GM21786 (cell line): ENCODE measurements at regions not wholly inside any gene's neighbourhood (a gene's known extent, or its start where the extent isn't known, plus 50 kb on each side); places are given as distances from the start of the nearest gene placed in this dataset.
"Not testable (repeated sequence)": the region's sequence is repeated elsewhere in the genome, so short reads cannot be mapped to it uniquely, and the experiment has no call there.

Experiments
- ATAC-seq: cut with Tn5 transposase; IDR thresholded peaks from one replicate; pipeline ENCODE4 v1.9.1; 2021; ENCODE audit not compliant: unreplicated experiment

DNA sequence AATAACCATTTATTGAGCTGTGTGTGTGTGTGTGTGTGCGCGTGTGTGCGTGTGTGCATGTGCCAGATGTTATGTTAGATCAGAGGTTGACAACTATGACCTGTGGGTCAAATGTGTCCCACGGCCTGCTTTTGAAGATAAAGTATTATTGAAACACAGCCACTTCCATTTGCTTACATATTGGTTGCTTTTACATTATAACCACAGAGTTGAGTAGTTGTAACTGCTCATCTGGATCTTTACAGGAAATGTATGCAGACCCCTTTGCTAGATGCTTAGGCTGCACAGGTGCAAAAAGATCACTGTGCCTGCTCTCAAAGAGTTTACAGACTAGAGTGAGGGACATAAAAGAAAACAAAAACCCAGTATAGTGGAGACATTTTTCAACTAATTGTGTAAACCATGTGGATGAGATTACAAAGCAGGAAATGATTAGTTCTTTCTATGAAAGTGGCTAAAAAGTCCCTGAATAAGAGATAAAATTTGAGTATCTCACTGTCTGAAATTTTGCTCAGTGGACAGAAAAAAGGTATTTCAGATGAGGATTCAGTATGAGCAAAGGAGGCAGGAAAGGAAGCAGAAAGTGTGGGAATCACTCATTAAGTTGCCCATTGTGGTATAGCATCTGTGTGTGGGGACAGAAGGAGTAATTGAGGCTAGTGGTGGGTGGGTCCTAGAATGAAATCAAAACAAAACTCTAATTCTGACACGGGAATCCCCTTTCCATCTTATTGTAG lies 188.4 kb downstream of the PAH start:
- ATAC-seq: no peak

DNA sequence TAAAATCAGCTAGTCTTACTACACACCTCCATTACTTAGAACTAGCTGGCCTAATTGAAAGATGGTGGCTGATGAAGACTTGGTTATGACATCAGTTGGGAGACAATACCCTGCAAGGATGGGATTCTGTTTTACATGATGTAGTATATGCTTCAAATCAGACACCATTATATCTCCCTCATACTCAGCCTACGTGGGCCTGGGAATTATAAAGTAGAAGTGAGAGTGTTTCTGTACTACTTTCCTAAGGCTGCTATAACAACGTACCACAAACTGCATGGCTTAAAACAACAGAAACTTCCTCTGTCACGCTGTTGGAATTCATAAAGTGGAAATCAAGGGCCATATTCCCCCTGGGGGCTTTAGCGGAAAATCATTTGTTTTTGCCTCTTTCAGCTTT lies 190.4 kb downstream of the PAH start:
- no peak for ATAC-seq

DNA sequence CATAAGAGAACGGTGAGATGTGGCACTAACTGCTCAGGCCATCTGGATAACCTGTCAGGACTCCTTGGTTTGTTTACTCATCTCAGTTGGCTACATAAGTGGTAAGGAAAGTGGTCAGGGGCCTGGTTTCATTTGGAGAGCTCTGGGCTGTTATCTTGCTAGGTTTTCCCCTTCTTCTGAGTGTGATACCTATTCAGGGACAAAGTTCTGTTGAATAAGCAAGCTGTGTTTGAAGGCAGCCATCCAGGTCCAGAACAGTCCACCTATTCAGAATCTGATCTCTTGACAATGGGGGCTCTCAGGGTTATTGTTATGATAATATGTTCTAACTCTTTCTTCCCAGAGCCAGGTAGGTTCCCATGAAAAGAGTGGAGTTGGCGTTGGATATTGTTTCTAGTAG lies 194.9 kb downstream of the PAH start:
- ATAC-seq: no peak

DNA sequence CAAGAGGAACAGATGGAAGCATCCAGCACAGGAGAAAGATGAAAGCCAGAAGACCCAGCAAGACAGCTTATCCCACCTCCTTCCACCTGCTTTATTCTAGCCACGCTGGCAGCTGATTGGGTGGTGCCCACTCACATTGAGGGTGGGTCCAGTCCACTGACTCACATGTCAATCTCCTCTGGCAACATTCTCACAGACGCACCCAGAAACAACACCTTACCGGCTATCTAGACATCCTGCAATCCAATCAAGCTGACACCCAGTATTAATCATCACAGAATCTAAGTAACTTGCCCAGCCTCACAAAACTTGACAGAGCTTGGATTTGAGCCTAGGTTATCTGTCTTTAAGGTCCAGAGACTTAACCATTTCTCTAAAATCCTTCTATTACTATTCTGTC lies 208.9 kb downstream of the PAH start:
- no peak for ATAC-seq

DNA sequence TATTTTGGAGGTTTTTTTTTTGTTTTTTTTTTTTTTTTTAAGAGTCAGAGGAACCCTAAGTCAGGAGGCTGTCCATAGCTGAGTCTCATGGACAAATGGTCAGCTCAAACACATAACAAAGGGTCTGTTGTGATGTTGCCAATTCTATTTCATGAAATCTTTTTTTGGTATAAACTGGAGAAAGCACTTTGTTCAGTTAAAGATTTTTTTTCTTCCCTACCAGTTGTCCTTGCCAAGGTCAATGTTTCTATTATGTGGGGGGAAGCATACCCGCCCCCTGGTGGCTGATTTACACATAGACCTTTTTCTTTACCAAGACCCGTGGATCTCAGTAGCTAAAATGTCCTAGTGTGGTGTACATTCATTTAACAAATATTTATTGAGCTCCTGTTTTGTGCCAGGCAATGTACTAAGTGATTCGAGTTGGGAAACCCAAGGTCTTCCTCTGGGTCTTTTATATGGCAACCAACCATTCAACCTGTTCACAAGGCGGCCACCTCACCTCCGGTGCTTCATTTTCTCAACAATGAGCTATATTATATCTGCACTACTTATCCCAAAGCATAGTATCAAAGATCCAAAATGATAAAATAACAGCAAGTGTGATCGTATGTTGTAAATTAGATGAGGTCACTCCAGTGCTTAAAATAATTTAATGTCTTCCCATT lies 214.5 kb downstream of the PAH start:
- no peak for ATAC-seq

DNA sequence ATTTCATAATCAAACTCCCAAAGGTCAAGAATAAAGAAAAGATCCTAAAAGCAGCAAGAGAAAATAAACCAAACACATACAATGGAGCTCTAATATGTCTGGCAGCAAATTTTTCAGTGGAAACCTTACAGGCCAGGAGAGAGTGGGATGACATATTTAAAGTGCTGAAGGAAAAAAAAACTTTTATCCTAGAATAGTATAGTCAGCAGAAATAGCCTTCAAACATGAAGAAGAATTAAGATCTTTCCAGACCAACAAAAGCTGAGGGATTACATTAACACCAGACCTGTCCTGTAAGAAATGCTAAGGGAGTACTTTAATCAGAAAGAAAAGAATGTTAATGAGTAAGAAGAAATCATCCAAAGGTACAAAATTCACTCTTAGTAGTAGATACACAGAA lies 215.7 kb upstream of the IGF1 start:
- no peak for ATAC-seq

DNA sequence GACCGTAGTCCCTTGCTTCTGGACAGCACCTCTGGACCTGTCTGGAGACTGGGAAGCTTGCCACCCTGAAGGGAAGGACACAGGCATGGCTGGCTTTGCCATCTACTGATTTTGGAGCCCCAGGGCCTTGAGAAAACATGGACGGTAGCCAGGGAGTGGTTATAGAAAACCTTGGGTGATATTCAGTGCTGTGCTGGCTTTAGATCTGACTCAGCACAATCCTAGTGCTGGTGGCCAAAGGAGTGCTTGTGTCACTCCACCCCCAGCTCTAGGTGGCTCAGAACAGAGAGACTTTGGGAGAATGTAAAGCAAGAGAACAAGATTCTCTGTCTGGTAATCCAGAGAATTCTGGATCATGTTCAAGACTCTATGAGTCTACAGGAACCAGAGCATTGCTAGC lies 214.5 kb upstream of the IGF1 start:
- no peak for ATAC-seq

DNA sequence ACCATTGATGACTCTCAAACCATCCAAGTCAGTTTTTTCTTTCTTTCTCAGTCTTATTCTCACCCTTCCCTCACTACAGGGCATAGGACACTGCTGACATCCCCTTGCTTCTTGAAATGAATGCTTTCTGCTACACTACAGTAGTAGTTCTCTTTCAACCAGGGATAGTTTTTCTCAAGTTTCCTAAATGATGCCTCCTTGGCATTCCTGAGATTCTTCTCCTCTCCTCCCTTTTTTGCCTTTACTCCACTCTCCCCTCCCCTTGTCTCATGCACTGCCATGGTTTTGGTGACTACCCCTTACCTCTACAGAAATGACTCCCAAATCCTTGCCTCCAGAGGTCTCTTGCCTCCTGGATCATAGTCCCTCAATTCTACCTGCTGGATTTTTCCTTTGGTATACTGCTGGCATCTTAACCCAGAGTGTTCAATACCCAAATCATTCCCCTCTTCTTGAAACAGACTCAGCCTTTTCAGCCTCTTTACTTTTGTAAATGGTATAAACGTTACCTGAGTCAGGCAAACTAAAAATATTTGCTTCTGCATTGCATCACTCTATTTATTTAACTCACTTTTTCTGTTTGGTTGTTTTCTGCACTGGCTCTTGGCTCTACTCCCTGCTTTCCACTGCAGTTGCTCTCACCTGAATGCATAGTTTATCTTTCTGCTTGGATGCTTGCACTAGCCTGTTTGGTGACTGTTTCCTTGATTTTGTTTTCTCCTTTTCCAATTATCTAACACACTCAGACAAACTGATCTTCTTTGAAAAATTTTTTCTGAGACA lies 211.6 kb upstream of the IGF1 start:
- ATAC-seq: no peak

DNA sequence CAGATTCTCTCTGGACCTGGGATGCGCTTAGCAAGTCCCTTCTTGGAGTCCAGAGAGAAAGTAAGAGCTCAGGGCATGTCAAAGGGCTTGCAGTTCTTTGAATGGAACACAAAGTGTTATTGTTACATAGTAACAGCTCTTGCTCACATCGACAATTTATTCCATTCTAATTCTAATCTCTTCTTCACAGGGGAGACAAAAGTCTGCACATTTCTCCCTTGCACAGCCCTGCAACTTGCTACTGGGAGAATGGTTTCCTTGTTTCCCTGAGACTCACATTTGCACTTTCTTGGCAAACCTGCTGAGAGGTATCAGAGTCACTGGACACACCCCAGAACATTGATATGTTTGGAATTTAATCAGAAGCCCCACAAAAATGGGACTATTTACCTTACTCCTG lies 209.9 kb upstream of the IGF1 start:
- ATAC-seq: no peak

DNA sequence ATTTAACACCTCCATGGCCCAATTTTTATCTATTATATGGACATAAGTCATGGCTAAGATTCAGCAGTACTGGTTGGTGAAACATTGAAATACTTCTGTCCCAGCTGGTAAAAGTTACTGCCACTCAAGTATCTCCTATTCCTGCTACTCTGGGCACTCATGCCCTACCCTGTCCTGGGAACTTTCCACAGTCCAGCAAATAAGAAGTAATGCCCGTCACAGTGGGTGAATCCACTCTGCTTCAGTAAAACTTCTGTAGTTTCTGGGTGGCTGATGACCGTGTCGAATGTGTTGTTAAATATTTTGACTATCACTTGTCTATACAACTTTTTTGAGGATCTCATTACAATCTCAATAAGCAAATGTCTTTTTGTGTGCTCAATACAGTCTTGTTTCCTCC lies 209.3 kb upstream of the IGF1 start:
- no peak for ATAC-seq

DNA sequence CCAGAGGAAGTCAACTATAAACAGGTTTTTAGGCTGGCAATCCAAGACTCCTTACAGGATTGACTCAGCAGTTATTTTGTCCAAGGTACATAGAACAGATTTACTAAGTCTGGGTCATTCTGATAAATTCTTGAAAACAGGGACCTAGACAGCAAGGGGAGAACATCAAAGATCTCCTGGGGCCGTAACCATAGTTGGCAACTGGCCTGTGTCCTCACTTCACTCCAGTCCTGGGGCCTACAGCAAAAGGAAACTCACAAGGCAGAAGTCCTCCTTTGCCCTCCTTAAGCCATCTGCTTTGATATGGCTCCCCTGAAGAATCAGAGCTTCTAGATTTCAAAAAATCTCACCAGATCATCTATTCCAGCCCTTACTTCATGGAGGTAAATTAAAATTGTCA lies 207.2 kb upstream of the IGF1 start:
- ATAC-seq: no peak

DNA sequence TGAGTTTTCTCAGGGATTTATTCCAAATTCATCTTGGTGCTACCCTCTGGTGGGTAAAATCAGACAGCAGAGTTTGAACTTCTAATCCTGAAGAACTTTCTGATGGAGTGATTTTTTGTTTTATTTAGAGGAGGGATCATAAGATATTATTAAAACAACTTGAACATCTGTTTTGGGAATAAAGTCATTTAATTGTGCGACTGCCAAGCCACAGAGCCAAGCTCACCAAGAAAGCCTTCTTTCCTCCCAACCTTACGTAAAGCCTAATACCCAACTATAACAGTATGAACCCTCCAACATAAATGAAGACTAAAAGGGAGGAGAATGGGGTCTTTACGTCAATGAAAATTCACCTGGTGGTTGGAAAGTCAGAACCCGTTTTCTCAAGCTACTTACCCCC lies 205.5 kb upstream of the IGF1 start:
- ATAC-seq: no peak

DNA sequence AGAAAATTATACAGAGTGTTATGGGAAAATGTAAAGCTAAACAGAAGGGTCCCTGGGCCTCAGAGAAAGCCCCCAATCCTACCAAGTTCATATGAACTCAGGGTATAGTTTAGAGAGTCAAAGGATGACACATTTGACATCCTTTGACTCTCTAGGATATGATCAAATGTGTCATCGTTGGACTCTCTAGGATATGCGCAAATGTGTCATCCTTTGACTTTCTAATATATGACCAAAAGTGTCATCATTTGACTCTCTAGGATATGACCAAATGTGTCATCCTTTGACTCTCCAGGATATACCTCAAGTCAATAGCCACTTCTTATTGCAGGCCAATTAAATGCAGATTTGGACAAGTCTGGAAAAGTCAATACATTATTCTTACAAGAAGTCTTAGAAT lies 204.8 kb upstream of the IGF1 start:
- no peak for ATAC-seq

DNA sequence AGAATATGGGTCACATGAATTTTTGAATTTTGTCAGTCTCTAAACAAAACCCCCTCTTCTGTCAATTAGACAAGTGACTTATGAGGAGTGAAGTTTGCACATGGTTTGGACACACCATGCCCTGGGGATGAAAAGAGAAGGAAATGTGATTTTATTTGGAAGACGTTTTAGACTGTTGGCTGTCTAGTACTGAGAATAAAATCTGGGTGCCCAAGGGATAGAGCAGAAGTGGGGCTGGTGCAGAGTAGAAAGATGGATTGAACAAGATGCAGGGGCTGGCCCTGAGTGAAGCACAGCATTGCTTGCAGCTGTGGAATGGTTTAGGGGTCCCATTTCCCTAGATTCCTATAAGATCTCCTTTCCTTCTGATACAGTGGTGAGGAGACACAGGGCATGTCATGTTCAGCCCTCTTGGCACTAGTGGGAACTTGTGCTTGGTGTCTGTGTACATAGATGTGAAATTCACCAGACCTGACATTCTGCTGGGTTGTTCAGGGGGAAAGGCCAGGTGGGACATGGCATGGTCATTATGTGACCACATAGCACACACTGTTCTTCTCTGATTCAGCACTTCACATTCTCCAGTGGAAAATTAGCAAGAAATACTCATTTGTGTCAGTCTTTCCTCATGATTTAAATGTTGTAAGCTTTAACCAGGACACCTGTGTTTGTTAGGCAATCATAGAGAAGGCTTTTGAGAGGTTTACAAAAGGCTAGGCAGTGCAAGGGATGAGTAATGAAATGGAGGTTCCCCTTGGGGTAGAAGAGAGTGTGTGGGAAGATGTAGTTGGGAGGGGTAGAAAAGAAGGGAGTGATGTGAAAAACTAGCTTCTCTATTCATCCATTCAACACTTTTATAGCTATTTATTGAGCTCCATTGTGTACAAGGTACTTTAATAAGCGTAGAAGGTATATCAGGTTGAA lies 202.3 kb upstream of the IGF1 start:
- no peak for ATAC-seq

DNA sequence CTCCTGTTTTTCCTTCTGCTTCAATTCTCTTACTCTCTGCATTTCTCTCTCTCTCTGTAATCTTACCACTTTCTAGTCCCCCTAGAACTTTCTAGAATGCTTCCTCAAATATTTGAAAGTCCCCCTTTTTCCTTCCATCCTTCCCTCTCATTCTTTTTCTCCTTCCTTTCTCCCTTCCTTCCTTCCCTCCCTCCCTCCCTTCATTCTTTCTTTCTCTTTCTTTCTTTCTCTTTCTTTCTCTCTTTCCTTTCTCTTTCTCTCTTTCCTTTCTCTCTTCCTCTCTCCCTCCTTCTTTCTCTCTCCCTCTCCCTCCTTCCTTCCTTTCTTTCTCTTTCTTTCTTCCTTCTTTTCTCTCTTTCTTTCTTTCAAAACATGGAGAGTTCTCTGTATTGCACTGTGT lies 201.4 kb upstream of the IGF1 start:
- ATAC-seq: no peak

DNA sequence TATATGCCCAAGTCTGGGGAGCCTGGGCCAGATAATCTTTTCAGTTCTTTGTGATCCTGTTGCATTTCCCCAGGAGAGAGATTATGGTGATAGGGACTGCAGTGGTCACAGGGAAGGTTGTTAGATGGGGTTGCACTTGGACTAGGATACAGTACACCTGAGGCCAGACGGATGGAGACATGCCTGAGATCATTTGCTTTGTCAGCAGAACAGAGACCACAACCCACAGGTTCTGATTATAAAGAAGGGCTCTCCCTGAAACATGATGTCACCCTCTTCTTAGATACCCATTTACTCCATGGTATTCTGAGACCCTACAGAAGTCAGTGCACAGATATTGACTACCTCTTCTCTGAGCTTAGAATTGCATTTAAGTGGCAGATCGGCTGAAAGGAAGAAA lies 200.9 kb upstream of the IGF1 start:
- no peak for ATAC-seq

DNA sequence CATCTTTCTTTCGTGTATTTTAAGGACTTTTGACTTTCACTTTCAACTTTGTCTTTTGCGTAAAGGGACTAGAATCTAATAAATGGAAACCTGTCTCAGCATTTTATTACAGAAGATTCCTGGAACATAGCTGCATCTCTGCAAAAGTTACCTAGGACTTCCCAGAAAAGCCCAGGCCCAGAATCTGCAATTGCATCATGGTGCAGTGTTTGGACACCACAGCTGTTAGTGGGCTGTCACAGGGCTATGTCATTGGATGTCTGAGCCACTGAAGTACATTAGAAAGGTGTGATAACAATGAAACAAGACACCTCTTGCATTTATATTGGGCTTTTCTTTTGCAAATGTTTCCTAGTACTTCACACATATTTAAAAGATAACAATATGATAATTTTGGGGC lies 199.9 kb upstream of the IGF1 start:
- no peak for ATAC-seq

DNA sequence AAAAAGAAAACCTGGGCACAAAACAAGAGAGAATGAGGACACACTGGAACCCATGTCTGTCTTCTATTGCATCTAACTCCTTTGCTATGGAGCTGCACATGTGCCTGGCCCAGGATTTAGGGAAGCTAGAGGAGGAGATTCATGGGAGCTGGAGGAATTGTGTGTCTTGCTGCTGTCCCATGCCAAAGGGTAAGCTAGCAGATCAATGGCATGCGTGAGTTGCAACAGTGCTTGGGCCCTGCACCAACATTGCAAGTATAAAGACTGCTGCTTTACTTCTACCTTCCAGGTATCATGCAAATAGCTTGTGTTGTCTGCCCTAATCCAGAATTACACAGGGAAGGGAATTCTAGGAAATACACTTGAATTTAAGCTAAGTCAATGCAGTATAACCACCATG lies 196.4 kb upstream of the IGF1 start:
- no peak for ATAC-seq

DNA sequence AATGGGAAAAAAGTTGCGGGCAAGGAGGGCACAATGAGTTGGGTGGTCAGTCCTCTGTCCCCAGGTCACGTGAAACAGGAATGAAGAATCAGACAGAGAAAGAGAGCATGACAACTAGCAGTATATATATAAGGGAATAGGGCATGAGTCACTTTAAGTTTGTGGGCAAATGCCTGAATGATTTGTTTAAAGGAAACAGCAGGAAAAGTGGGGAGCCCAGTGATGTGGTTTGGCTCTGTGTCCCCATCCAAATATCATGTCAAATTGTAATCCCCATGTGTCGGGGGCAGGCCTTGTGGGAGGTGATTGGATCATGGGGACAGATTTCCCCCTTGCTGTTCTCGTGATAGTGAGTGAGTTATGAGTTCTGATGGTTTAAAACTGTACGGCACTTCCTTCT lies 195.3 kb upstream of the IGF1 start:
- ATAC-seq: no peak

DNA sequence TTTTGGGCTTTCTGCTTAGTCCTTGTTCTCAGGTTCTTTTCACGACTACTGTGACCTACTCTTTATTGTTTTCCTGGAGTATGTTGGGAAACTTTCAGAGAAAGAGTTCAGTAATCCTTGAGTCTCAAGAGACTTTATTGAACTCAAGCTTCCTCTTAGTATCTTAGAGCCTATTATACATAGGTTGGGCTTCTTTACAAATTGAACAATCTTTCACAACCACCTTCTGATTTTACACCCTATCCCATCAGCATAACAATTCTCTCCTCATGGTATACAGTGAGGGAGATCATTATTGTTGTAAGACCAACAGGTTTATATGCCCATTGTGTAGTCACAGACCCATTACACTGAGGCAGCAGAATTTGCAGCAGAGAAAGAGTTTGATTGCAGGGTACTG lies 193.2 kb upstream of the IGF1 start:
- no peak for ATAC-seq

DNA sequence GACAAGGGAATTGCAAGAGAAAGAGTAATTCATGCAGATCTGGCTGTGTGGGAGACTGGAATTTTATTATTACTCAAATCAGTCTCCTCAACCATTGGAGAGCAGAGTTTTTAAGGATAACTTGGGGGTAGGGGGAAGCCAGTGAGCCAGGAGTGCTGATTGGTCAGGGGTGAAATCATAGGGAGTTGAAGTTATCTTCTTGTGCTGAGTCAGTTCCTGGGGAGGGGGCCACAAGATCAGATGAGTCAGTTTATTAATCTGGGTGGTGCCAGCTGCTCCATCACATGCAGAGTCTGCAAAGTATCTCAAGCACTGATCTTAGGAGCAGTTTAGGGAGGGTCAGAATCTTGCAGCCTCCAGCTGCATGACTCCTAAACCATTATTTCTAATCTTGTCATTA lies 191.8 kb upstream of the IGF1 start:
- ATAC-seq: not testable (repeated sequence)
